HEK293 (cell line): ENCODE measurements at regions not wholly inside any gene's neighbourhood (a gene's known extent, or its start where the extent isn't known, plus 50 kb on each side); places are given as distances from the start of the nearest gene placed in this dataset.

Experiments
- CTCF ChIA-PET: fragments of 350-600 bp; formaldehyde crosslinking; extraction: SDS; loops from one replicate; lab custom pipeline; 2021; ENCODE audit warnings: antibody characterized with exemption; lab: Yijun Ruan, JAX
- POLR2A ChIA-PET: fragments of 300-600 bp; formaldehyde crosslinking; extraction: SDS; loops from one replicate; lab custom pipeline; 2020; ENCODE audit warnings: antibody characterized with exemption, inconsistent platforms; lab: Yijun Ruan, JAX
- H3K27ac ChIP-seq: fragments of 200-500 bp; sonication (Bioruptor generic); 2 replicates; pipeline ENCODE4 v1.5.1; 2014; ENCODE audit warnings: low read depth, low read length, control low read depth, inconsistent platforms; ENCODE audit errors: extremely low read depth
- H3K36me3 ChIP-seq, 2 experiments: fragments of 200-500 bp in 1 of 2; sonication (Bioruptor generic) in 1 of 2; 1 replicate in 1 of 2; 2 replicates in 1 of 2; pipeline ENCODE4 v1.5.1; 2014 to 2017; ENCODE audit warnings: inconsistent platforms in 2 of 2, low read length in 2 of 2; ENCODE audit not compliant: control insufficient read depth in 2 of 2, insufficient read depth in 1 of 2
- H3K4me1 ChIP-seq: fragments of 200-500 bp; sonication (Bioruptor generic); 2 replicates; pipeline ENCODE4 v1.5.1; 2014; ENCODE audit warnings: mild to moderate bottlenecking, low read length, inconsistent platforms; ENCODE audit not compliant: control insufficient read depth, insufficient read depth
- H3K4me3 ChIP-seq: 2 replicates; pipeline ENCODE4 v1.5.1; 2011; ENCODE audit warnings: low read depth, mild to moderate bottlenecking, control low read depth, low read length, moderate library complexity
- H3K9me3 ChIP-seq: fragments of 200-500 bp; sonication (Bioruptor generic); 2 replicates; pipeline ENCODE4 v1.5.1; 2014; ENCODE audit warnings: low read depth, low read length, inconsistent platforms; ENCODE audit not compliant: control insufficient read depth, insufficient read depth
- GLI4 ChIP-seq: fragments of 450-650 bp; formaldehyde crosslinking; IDR thresholded peaks from 2 replicates; pipeline ENCODE4 v1.5.1; 2016; ENCODE audit warnings: missing biosample characterization, missing genetic modification characterization
- KLF1 ChIP-seq: fragments of 450-650 bp; formaldehyde crosslinking; IDR thresholded peaks from 2 replicates; pipeline ENCODE4 v1.5.1; 2016; ENCODE audit warnings: missing biosample characterization, missing genetic modification characterization
- RBAK ChIP-seq: fragments of 450-650 bp; formaldehyde crosslinking; IDR thresholded peaks from 2 replicates; pipeline ENCODE4 v1.5.1; 2016; ENCODE audit warnings: missing biosample characterization, missing genetic modification characterization
- REPIN1 ChIP-seq: fragments of 450-650 bp; formaldehyde crosslinking; IDR thresholded peaks from 2 replicates; pipeline ENCODE4 v1.5.1; 2017; ENCODE audit warnings: missing biosample characterization, missing genetic modification characterization, low read depth
- ZBTB17 ChIP-seq: fragments of 450-650 bp; formaldehyde crosslinking; IDR thresholded peaks from 2 replicates; pipeline ENCODE4 v1.5.1; 2016; ENCODE audit warnings: missing biosample characterization, missing genetic modification characterization
- ZNF148 ChIP-seq: fragments of 450-650 bp; formaldehyde crosslinking; IDR thresholded peaks from 2 replicates; pipeline ENCODE4 v1.5.0; 2017; ENCODE audit warnings: missing biosample characterization, missing genetic modification characterization, borderline replicate concordance
- ZNF16 ChIP-seq: fragments of 450-650 bp; formaldehyde crosslinking; IDR thresholded peaks from 2 replicates; pipeline ENCODE4 v1.5.1; 2016; ENCODE audit warnings: low read depth, missing biosample characterization, missing genetic modification characterization
- ZNF174 ChIP-seq: fragments of 450-650 bp; formaldehyde crosslinking; IDR thresholded peaks from 2 replicates; pipeline ENCODE4 v1.5.0; 2017; ENCODE audit warnings: missing biosample characterization, mild to moderate bottlenecking, missing genetic modification characterization
- ZNF394 ChIP-seq: fragments of 450-650 bp; formaldehyde crosslinking; IDR thresholded peaks from 2 replicates; pipeline ENCODE4 v1.5.1; 2016; ENCODE audit warnings: missing biosample characterization, missing genetic modification characterization, mild to moderate bottlenecking, moderate library complexity, borderline replicate concordance
- ZNF426 ChIP-seq: fragments of 450-650 bp; formaldehyde crosslinking; IDR thresholded peaks from 2 replicates; pipeline ENCODE4 v1.5.1; 2017; ENCODE audit warnings: missing biosample characterization, missing genetic modification characterization, mild to moderate bottlenecking, inconsistent platforms, moderate library complexity
- ZNF518A ChIP-seq: fragments of 450-650 bp; formaldehyde crosslinking; conservative IDR thresholded peaks from 2 replicates; pipeline ENCODE4 v1.5.1; 2016; ENCODE audit warnings: low read depth, missing biosample characterization, missing genetic modification characterization
- ZNF549 ChIP-seq: fragments of 450-650 bp; IDR thresholded peaks from 2 replicates; pipeline ENCODE4 v1.5.1; 2018; ENCODE audit warnings: missing biosample characterization, missing genetic modification characterization, mild to moderate bottlenecking, inconsistent platforms, moderate library complexity
- ZNF560 ChIP-seq: fragments of 450-650 bp; formaldehyde crosslinking; IDR thresholded peaks from 2 replicates; pipeline ENCODE4 v1.5.1; 2017; ENCODE audit warnings: missing biosample characterization, missing genetic modification characterization, borderline replicate concordance
- ZNF571 ChIP-seq: fragments of 450-650 bp; formaldehyde crosslinking; IDR thresholded peaks from 2 replicates; pipeline ENCODE4 v1.5.0; 2017; ENCODE audit warnings: missing biosample characterization, missing genetic modification characterization
- ZNF600 ChIP-seq: fragments of 450-650 bp; formaldehyde crosslinking; IDR thresholded peaks from 2 replicates; pipeline ENCODE4 v1.5.1; 2016; ENCODE audit warnings: missing biosample characterization, missing genetic modification characterization
- ZNF76 ChIP-seq: fragments of 450-650 bp; formaldehyde crosslinking; IDR thresholded peaks from 2 replicates; pipeline ENCODE4; 2016; ENCODE audit warnings: low read depth, missing biosample characterization, missing genetic modification characterization, borderline replicate concordance
- ZNF791 ChIP-seq: fragments of 450-650 bp; formaldehyde crosslinking; IDR thresholded peaks from 2 replicates; pipeline ENCODE4 v1.5.1; 2016; ENCODE audit warnings: missing biosample characterization, missing genetic modification characterization
- TF ChIP-seq, protein P1 (sequence below): fragments of 450-650 bp; formaldehyde crosslinking; IDR thresholded peaks from 2 replicates; pipeline ENCODE4 v1.5.1; 2017; ENCODE audit warnings: missing biosample characterization, mild to moderate bottlenecking, missing genetic modification characterization, moderate library complexity
- TF ChIP-seq, protein P2 (sequence below): fragments of 450-650 bp; formaldehyde crosslinking; IDR thresholded peaks from 2 replicates; pipeline ENCODE4 v1.5.1; 2016; ENCODE audit warnings: missing biosample characterization, missing genetic modification characterization
- TF ChIP-seq, protein P3 (sequence below): fragments of 450-650 bp; formaldehyde crosslinking; IDR thresholded peaks from 2 replicates; pipeline ENCODE4 v1.5.1; 2016; ENCODE audit warnings: missing biosample characterization, missing genetic modification characterization

DNA sequence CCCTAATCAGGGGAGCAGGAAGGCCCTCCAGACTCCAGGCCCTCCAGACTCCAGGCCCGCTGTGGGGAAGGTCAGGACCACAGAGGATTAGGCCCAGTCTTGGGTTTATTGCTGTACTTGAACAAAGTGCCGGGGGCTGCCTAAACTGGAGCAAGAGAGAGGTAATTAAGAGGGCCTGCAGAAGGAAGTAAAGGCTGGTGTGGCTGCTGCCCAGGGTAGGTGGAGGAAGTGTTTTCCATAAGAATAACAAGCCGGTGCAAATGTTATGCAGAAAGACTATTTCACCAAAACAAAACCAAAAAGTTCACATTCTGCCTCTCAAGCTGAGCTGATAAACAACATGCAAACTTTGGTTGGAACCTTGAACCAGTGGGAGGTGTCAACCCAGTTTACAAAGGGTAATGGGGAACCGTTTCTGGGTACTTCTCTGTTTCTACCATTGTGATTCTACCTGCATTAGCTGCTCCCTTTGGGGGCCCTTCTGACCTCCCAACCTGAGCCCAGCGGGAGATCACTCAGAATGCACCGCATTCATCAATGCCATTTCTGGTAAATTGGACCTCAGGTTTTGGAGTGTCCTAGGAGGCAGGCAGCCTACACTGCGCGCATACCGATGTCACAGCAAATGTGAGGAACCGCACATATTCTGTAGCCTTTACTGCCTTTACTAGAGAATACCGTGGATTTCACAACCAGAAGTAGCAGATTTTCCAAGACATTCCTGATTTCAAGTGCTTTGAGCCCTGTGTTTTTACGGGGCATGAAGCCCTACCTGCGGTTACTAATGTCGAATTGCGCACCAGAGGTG is 59.7 kb upstream of the BCOR start:
- Histone ChIP-seq H3K27ac (peak overlapping the region; percentile 90), H3K9me3 (no peaks in the 10 kb centered on the region), H3K4me3 (no peak overlapping the region), H3K4me1 (peaks cover 12% of the 10 kb centered on the region), H3K36me3 (no peaks in the 10 kb centered on the region)
- CTCF ChIA-PET: no interaction called here
- POLR2A ChIA-PET: interaction anchor here (1.6 kb wide), 1 partner anchor 64 kb away, joined by 4 read pairs; no protein-coding TSS in a partner anchor
- no peak for TF ChIP-seq GLI4 (tag by site-specific recombination)
- TF ChIP-seq ZBTB17 (tag by site-specific recombination): peak; percentile 26; the same call in 1 of the 2 replicates
- TF ChIP-seq, protein P1, sequence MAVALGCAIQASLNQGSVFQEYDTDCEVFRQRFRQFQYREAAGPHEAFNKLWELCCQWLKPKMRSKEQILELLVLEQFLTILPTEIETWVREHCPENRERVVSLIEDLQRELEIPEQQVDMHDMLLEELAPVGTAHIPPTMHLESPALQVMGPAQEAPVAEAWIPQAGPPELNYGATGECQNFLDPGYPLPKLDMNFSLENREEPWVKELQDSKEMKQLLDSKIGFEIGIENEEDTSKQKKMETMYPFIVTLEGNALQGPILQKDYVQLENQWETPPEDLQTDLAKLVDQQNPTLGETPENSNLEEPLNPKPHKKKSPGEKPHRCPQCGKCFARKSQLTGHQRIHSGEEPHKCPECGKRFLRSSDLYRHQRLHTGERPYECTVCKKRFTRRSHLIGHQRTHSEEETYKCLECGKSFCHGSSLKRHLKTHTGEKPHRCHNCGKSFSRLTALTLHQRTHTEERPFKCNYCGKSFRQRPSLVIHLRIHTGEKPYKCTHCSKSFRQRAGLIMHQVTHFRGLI (tag by site-specific recombination): peak; percentile 71; the same call in 1 of the 2 replicates
- TF ChIP-seq ZNF600: peak; percentile 8; the same call in 1 of the 2 replicates
- TF ChIP-seq, protein P2, sequence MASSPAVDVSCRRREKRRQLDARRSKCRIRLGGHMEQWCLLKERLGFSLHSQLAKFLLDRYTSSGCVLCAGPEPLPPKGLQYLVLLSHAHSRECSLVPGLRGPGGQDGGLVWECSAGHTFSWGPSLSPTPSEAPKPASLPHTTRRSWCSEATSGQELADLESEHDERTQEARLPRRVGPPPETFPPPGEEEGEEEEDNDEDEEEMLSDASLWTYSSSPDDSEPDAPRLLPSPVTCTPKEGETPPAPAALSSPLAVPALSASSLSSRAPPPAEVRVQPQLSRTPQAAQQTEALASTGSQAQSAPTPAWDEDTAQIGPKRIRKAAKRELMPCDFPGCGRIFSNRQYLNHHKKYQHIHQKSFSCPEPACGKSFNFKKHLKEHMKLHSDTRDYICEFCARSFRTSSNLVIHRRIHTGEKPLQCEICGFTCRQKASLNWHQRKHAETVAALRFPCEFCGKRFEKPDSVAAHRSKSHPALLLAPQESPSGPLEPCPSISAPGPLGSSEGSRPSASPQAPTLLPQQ (tag by site-specific recombination): no peak
- 0 out of 2 replicates have a peak, but pooled peaks have one; percentile 8 for TF ChIP-seq ZNF394

GRCh38 chrX:40156470-40157227 is 58.9 kb upstream of the BCOR start:
- Histone ChIP-seq H3K4me3 (no peak overlapping the region), H3K9me3 (no peaks in the 10 kb centered on the region), H3K36me3 (no peaks in the 10 kb centered on the region), H3K27ac (peak overlapping the region; percentile 12; the same call in 1 of the 2 replicates), H3K4me1 (peaks cover 12% of the 10 kb centered on the region)
- POLR2A ChIA-PET: interaction anchor here (1.6 kb wide), 1 partner anchor 63 kb away, joined by 4 read pairs; no protein-coding TSS in a partner anchor
- CTCF ChIA-PET: no interaction called here
- TF ChIP-seq ZNF571 (tag by site-specific recombination) (no peak), RBAK (no peak), ZNF549 (tag by site-specific recombination) (no peak), KLF1 (no peak), ZNF76 (tag by site-specific recombination) (no peak), ZNF148 (tag by site-specific recombination) (no peak), ZNF426 (tag by site-specific recombination) (no peak), ZNF16 (tag by site-specific recombination) (no peak), ZNF518A (tag by site-specific recombination) (no peak), REPIN1 (tag by site-specific recombination) (no peak), ZNF560 (tag by site-specific recombination) (no peak), ZNF174 (tag by site-specific recombination) (no peak), ZNF791 (tag by site-specific recombination) (no peak)
- TF ChIP-seq, protein P3, sequence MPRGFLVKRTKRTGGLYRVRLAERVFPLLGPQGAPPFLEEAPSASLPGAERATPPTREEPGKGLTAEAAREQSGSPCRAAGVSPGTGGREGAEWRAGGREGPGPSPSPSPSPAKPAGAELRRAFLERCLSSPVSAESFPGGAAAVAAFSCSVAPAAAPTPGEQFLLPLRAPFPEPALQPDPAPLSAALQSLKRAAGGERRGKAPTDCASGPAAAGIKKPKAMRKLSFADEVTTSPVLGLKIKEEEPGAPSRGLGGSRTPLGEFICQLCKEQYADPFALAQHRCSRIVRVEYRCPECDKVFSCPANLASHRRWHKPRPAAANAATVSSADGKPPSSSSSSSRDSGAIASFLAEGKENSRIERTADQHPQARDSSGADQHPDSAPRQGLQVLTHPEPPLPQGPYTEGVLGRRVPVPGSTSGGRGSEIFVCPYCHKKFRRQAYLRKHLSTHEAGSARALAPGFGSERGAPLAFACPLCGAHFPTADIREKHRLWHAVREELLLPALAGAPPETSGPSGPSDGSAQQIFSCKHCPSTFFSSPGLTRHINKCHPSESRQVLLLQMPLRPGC (tag by site-specific recombination): no peak
